ENCODE measurements at regions not wholly inside any gene's neighbourhood (a gene's known extent, or its start where the extent isn't known, plus 50 kb on each side); places are given as distances from the start of the nearest gene placed in this dataset.

DNA sequence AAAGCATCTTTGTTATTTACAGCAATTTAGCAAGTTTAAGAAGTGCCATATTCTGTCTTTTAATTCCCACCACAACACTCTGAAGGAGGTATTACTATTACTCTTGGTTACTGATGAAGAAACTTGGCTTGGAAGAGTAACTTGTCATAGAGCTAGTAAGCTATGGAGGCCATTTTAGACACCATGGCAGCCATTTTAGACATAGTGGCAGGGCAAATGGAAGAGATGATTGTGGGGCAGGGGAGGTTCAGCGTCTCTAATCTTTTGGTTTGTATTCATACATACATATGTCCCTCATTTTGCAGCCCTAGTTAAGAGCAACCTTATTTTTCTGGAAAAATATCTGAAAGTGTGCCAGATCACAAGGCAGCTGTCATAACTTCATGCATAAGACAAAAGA lies 82.6 kb upstream of the SOX1 start:
- Histone ChIP-seq H3K9me3 (ENCODE audit: control insufficient read depth in 4 of 4, insufficient read depth in 3 of 4, low read length in 3 of 4) (peaks cover 0 to 10% (median 0%) of the 10 kb centered on the region in 4 donors), H3K4me1 (ENCODE audit: control insufficient read depth in 5 of 5, insufficient read depth in 5 of 5, low read length in 5 of 5) (no peaks in the 10 kb centered on the region), H3K9ac (ENCODE audit: insufficient read depth in 1 of 2, low read length in 2 of 2) (no peak overlapping the region), H3K27ac (ENCODE audit: low read depth in 1 of 2, low read length in 1 of 2) (no peak overlapping the region), H3K4me3 (no peak overlapping the region), H3K36me3 (ENCODE audit: control insufficient read depth in 4 of 4, insufficient read depth in 4 of 4, low read length in 4 of 4) (no peaks in the 10 kb centered on the region), H3K27me3 (ENCODE audit: control insufficient read depth in 3 of 3, insufficient read depth in 3 of 3, low read length in 2 of 3) (peaks cover 3 to 8% (median 5%) of the 10 kb centered on the region in 3 donors)
- WGBS, 2 donors = 87 to 100% methylated on average over 1 of the region's 1 CpG
- ATAC-seq (ENCODE audit: insufficient read depth, low FRiP score) (no peak), DNase-seq (no peak)
- TF ChIP-seq CTCF (IDR thresholded peaks at IDR 0.05; ENCODE audit: control extremely low read depth, extremely low read depth) = no peak

DNA sequence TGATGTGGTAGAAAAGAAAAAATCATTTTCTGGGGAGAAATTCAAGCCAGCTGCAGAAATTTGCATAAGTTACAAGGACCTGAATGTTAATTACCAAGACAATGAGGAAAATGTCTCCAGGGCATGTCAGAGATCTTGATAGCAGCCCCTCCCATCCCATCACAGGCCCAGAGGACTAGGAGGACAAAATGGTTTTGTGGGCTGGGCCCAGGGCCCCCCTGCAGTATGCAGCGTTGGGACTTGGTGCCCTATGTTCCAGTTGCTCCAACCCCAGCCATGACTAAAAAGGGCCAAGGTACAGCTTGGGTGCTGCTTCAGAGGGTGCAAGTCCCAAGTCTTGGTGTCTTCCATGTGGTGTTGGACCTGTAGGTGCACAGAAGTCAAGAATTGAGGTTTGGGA lies 76.6 kb upstream of the SOX1 start:
- Histone ChIP-seq H3K36me3 (ENCODE audit: control insufficient read depth in 4 of 4, insufficient read depth in 4 of 4, low read length in 4 of 4) (no peaks in the 10 kb centered on the region), H3K4me3 (no peak overlapping the region), H3K9ac (ENCODE audit: insufficient read depth in 1 of 2, low read length in 2 of 2) (no peak overlapping the region), H3K4me1 (ENCODE audit: control insufficient read depth in 5 of 5, insufficient read depth in 5 of 5, low read length in 5 of 5) (peaks cover 0 to 7% (median 0%) of the 10 kb centered on the region in 5 donors), H3K27ac (ENCODE audit: low read depth in 1 of 2, low read length in 1 of 2) (no peak overlapping the region), H3K9me3 (ENCODE audit: control insufficient read depth in 4 of 4, insufficient read depth in 3 of 4, low read length in 3 of 4) (peaks cover 0 to 18% (median 0%) of the 10 kb centered on the region in 4 donors), H3K27me3 (ENCODE audit: control insufficient read depth in 3 of 3, insufficient read depth in 3 of 3, low read length in 2 of 3) (peaks cover 0 to 3% (median 2%) of the 10 kb centered on the region in 3 donors)
- ATAC-seq (ENCODE audit: insufficient read depth, low FRiP score) (no peak), DNase-seq (no peak)
- 68 to 85% methylated on average over 1 of the region's 1 CpG for WGBS, 2 donors
- no peak for TF ChIP-seq CTCF (IDR thresholded peaks at IDR 0.05; ENCODE audit: control extremely low read depth, extremely low read depth)

DNA sequence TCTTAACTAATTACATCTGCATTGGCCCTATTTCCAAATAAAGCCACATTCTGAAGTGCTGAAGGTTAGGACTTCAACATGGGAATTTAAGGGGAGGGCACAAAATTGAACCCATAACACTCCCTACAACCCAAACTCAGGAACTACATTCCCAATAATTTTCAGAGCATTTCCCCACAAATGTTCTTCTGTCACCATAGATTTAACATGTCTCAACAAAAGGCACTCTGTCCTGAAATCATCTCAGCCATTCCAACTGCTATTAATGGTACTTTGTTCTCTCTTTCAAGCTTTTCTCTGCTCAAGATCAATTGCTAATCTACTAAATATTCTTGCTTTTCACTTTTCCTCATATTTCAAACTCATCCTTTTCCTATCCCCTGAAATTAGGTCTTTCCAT lies 74.0 kb upstream of the SOX1 start:
- TF ChIP-seq CTCF (IDR thresholded peaks at IDR 0.05; ENCODE audit: control extremely low read depth, extremely low read depth) = no peak
- DNase-seq (no peak), ATAC-seq (ENCODE audit: insufficient read depth, low FRiP score) (no peak)
- no peaks in the 10 kb centered on the region for H3K36me3 ChIP-seq (ENCODE audit: control insufficient read depth in 4 of 4, insufficient read depth in 4 of 4, low read length in 4 of 4)
- no peak overlapping the region for H3K27ac ChIP-seq (ENCODE audit: low read depth in 1 of 2, low read length in 1 of 2)
- no peak overlapping the region for H3K4me3 ChIP-seq
- peaks cover 0 to 16% (median 0%) of the 10 kb centered on the region in 4 donors for H3K9me3 ChIP-seq (ENCODE audit: control insufficient read depth in 4 of 4, insufficient read depth in 3 of 4, low read length in 3 of 4)
- H3K9ac ChIP-seq (ENCODE audit: insufficient read depth in 1 of 2, low read length in 2 of 2) = no peak overlapping the region
- peaks cover 0 to 3% (median 0%) of the 10 kb centered on the region in 3 donors for H3K27me3 ChIP-seq (ENCODE audit: control insufficient read depth in 3 of 3, insufficient read depth in 3 of 3, low read length in 2 of 3)
- peaks cover 0 to 7% (median 0%) of the 10 kb centered on the region in 5 donors for H3K4me1 ChIP-seq (ENCODE audit: control insufficient read depth in 5 of 5, insufficient read depth in 5 of 5, low read length in 5 of 5)

- WGBS, 2 donors = 42 to 65% methylated on average over 3 of the region's 3 CpGs
Observed at GRCh38 chr13:111993691-111994090, 73.3 kb upstream of the SOX1 start.

More at GRCh38 chr13:111993691-111994090, 73.3 kb upstream of the SOX1 start:
- Histone ChIP-seq H3K9ac (ENCODE audit: insufficient read depth in 1 of 2, low read length in 2 of 2) (no peak overlapping the region), H3K27ac (ENCODE audit: low read depth in 1 of 2, low read length in 1 of 2) (no peak overlapping the region), H3K4me3 (no peak overlapping the region), H3K27me3 (ENCODE audit: control insufficient read depth in 3 of 3, insufficient read depth in 3 of 3, low read length in 2 of 3) (peaks cover 0 to 3% (median 0%) of the 10 kb centered on the region in 3 donors), H3K4me1 (ENCODE audit: control insufficient read depth in 5 of 5, insufficient read depth in 5 of 5, low read length in 5 of 5) (peaks cover 0 to 7% (median 0%) of the 10 kb centered on the region in 5 donors), H3K9me3 (ENCODE audit: control insufficient read depth in 4 of 4, insufficient read depth in 3 of 4, low read length in 3 of 4) (peaks cover 0 to 16% (median 0%) of the 10 kb centered on the region in 4 donors), H3K36me3 (ENCODE audit: control insufficient read depth in 4 of 4, insufficient read depth in 4 of 4, low read length in 4 of 4) (no peaks in the 10 kb centered on the region)
- no peak for TF ChIP-seq CTCF (IDR thresholded peaks at IDR 0.05; ENCODE audit: control extremely low read depth, extremely low read depth)
- ATAC-seq (ENCODE audit: insufficient read depth, low FRiP score) = no peak
- peak in 1 of 3 donors; percentile 74 for DNase-seq
